Frontal cortex (tissue), 3 donors: ENCODE measurements at regions not wholly inside any gene's neighbourhood (a gene's known extent, or its start where the extent isn't known, plus 50 kb on each side); places are given as distances from the start of the nearest gene placed in this dataset.

Experiments used
- DNase-seq, 2 donors: peaks; one replicate each; pipeline ENCODE4 v3.0.0; 2012; ENCODE audit warnings: low spot score in 2 of 2
- FAIRE-seq: peaks from 2 replicates; lab custom pipeline; 2012; peaks lifted over from hg19 to GRCh38; lab: Jason Lieb, UNC
- donor health status: control.
- donor health status: control.
- donor health status: control.

- DNase-seq (no peak), FAIRE-seq (no peak)
These were observed 325.9 kb downstream of the ANKRD50 start for GRCh38 chr4:124386648-124387047.

- FAIRE-seq, result no peak
These were observed 322.9 kb downstream of the ANKRD50 start for GRCh38 chr4:124389591-124389990.

GRCh38 chr4:124390861-124391260 lies 321.7 kb downstream of the ANKRD50 start:
- no peak for DNase-seq
- FAIRE-seq, result no peak

More at GRCh38 chr4:124389591-124389990, 322.9 kb downstream of the ANKRD50 start:
- no peak for DNase-seq

- no peak for DNase-seq
- FAIRE-seq, result no peak
These were observed 316.2 kb downstream of the ANKRD50 start for GRCh38 chr4:124396333-124396732.

- no peak for FAIRE-seq
- no peak for DNase-seq
These were observed 310.9 kb downstream of the ANKRD50 start for GRCh38 chr4:124401606-124402005.

GRCh38 chr4:124409044-124409443 lies 303.5 kb downstream of the ANKRD50 start:
- FAIRE-seq (no peak), DNase-seq (no peak)

- FAIRE-seq (no peak), DNase-seq (no peak)
These were observed 298.1 kb downstream of the ANKRD50 start for GRCh38 chr4:124414276-124415040.

- no peak for FAIRE-seq
- DNase-seq, result no peak
These were observed 297.4 kb downstream of the ANKRD50 start for GRCh38 chr4:124415146-124415545.

GRCh38 chr4:124417371-124417770 lies 295.2 kb downstream of the ANKRD50 start:
- no peak for FAIRE-seq
- DNase-seq, result no peak

GRCh38 chr4:124420166-124420695 lies 292.3 kb downstream of the ANKRD50 start:
- DNase-seq, result no peak
- FAIRE-seq, result no peak

GRCh38 chr4:124423160-124423559 lies 289.4 kb downstream of the ANKRD50 start:
- DNase-seq, result no peak
- FAIRE-seq, result no peak

GRCh38 chr4:124426279-124426678 lies 286.3 kb downstream of the ANKRD50 start:
- FAIRE-seq (no peak), DNase-seq (no peak)

GRCh38 chr4:124427095-124427767 lies 285.3 kb downstream of the ANKRD50 start:
- DNase-seq (no peak), FAIRE-seq (no peak)

GRCh38 chr4:124428648-124429047 lies 283.9 kb downstream of the ANKRD50 start:
- DNase-seq (no peak), FAIRE-seq (no peak)

- FAIRE-seq (no peak), DNase-seq (no peak)
These were observed 282.7 kb downstream of the ANKRD50 start for GRCh38 chr4:124429746-124430250.

GRCh38 chr4:124431653-124432192 lies 280.8 kb downstream of the ANKRD50 start:
- DNase-seq, result no peak
- no peak for FAIRE-seq

- DNase-seq (no peak), FAIRE-seq (no peak)
These were observed 280.0 kb downstream of the ANKRD50 start for GRCh38 chr4:124432500-124432899.

- DNase-seq (no peak), FAIRE-seq (no peak)
These were observed 279.5 kb downstream of the ANKRD50 start for GRCh38 chr4:124433044-124433443.

- no peak for FAIRE-seq
- no peak for DNase-seq
These were observed 279.0 kb downstream of the ANKRD50 start for GRCh38 chr4:124433500-124433899.

GRCh38 chr4:124435274-124435950 lies 277.1 kb downstream of the ANKRD50 start:
- FAIRE-seq, result no peak
- DNase-seq, result no peak
